ENCODE measurements at regions not wholly inside any gene's neighbourhood (a gene's known extent, or its start where the extent isn't known, plus 50 kb on each side); places are given as distances from the start of the nearest gene placed in this dataset.
A peak's percentile ranks its signal among the peaks of the same experiment; 100 is the strongest.

- no peak overlapping the region for H3K4me3 ChIP-seq (replicated peaks in 1 of 2; ENCODE audit: low read depth in 2 of 2, low read length in 2 of 2)
- TF ChIP-seq CTCF (IDR thresholded peaks at IDR 0.05; ENCODE audit: low read depth, low read length) = no peak
- DNase-seq (ENCODE audit: low read depth in 2 of 2) = peak; percentile 14 to 82
Observed at GRCh38 chr12:77229640-77230442, 164.5 kb upstream of the E2F7 start.

- no peak overlapping the region for H3K4me3 ChIP-seq (replicated peaks in 1 of 2; ENCODE audit: low read depth in 2 of 2, low read length in 2 of 2)
- no peak for DNase-seq (ENCODE audit: low read depth in 2 of 2)
- no peak for TF ChIP-seq CTCF (IDR thresholded peaks at IDR 0.05; ENCODE audit: low read depth, low read length)
Observed at GRCh38 chr12:77228376-77228775, 163.0 kb upstream of the E2F7 start.

- DNase-seq (ENCODE audit: low read depth in 2 of 2) = no peak
- no peak for TF ChIP-seq CTCF (IDR thresholded peaks at IDR 0.05; ENCODE audit: low read depth, low read length)
- no peak overlapping the region for H3K4me3 ChIP-seq (replicated peaks in 1 of 2; ENCODE audit: low read depth in 2 of 2, low read length in 2 of 2)
Observed at GRCh38 chr12:77226368-77226767, 161.0 kb upstream of the E2F7 start.

GRCh38 chr12:77225373-77225772 is 160.0 kb upstream of the E2F7 start:
- H3K4me3 ChIP-seq (replicated peaks in 1 of 2; ENCODE audit: low read depth in 2 of 2, low read length in 2 of 2) = no peak overlapping the region
- no peak for DNase-seq (ENCODE audit: low read depth in 2 of 2)
- TF ChIP-seq CTCF (IDR thresholded peaks at IDR 0.05; ENCODE audit: low read depth, low read length) = no peak

GRCh38 chr12:77224346-77224745 is 159.0 kb upstream of the E2F7 start:
- no peak for DNase-seq (ENCODE audit: low read depth in 2 of 2)
- no peak overlapping the region for H3K4me3 ChIP-seq (replicated peaks in 1 of 2; ENCODE audit: low read depth in 2 of 2, low read length in 2 of 2)
- no peak for TF ChIP-seq CTCF (IDR thresholded peaks at IDR 0.05; ENCODE audit: low read depth, low read length)

GRCh38 chr12:77222336-77222735 is 157.0 kb upstream of the E2F7 start:
- no peak overlapping the region for H3K4me3 ChIP-seq (replicated peaks in 1 of 2; ENCODE audit: low read depth in 2 of 2, low read length in 2 of 2)
- no peak for TF ChIP-seq CTCF (IDR thresholded peaks at IDR 0.05; ENCODE audit: low read depth, low read length)

GRCh38 chr12:77220586-77220985 is 155.2 kb upstream of the E2F7 start:
- no peak overlapping the region for H3K4me3 ChIP-seq (replicated peaks in 1 of 2; ENCODE audit: low read depth in 2 of 2, low read length in 2 of 2)
- DNase-seq (ENCODE audit: low read depth in 2 of 2) = peak in 1 of 2 donors; percentile 43
- no peak for TF ChIP-seq CTCF (IDR thresholded peaks at IDR 0.05; ENCODE audit: low read depth, low read length)

More at GRCh38 chr12:77222336-77222735, 157.0 kb upstream of the E2F7 start:
- DNase-seq (ENCODE audit: low read depth in 2 of 2) = no peak
